Activated T-cell treated with anti-CD3 and anti-CD28 coated beads, Interleukin-2, amount 50 U/mL, for 1 hour (primary cell): ENCODE measurements at regions not wholly inside any gene's neighbourhood (a gene's known extent, or its start where the extent isn't known, plus 50 kb on each side); places are given as distances from the start of the nearest gene placed in this dataset.

Experiments
- DNase-seq: peaks from one replicate; pipeline ENCODE4 v3.0.0-alpha.2; 2020

DNA sequence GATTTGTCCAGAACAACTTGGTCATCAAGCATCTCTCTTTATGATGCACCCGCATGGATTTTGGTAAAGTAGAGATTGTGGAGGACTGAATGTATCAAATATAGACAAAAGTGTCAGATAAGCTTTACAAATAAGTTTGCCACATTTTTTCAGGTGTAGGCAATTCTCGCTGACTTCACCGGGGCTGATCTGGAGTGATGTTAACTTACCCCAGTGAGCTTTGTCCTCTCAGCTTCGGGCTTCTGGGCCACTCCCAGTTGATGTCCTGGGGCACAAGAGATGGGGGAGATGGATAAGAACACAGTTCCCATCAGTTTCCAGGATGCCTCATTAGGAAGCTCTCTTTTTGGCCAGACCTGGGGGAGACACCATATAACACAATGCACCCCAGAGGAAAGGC is 117.7 kb downstream of the ETS2 start:
- no peak for DNase-seq

DNA sequence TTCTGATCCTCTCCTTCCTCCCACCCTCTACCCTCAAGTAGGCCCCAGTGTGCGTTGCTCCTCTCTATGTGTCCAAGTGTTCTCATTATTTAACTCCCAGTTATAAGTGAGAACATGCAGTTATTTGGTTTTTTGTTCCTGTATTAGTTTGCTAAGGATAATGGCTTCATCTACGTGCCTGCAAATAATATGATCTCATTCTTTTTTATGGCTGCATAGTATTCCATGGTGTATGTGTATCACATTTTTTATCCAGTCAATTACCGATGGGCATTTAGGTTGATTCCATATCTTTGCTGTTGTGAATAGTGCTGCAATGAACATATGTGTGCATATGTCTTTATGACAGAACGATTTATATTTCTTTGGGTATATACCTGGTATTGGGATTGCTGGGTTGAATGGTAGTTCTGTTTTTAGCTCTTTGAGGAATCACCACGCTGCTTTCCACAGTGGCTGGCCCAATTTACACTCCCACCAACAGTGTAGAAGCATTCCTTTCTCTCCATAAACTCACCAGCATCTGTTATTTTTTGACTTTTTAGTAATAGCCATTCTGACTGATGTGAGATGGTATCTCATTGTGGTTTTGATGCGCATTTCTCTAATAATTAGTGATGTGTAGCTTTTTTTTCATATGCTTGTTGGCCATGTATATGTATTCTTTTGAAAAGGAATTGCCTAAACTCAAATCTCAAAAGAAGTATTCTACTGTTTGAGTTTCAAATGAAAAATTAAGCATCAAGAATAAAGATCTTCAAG is 116.9 kb downstream of the ETS2 start:
- DNase-seq = no peak

DNA sequence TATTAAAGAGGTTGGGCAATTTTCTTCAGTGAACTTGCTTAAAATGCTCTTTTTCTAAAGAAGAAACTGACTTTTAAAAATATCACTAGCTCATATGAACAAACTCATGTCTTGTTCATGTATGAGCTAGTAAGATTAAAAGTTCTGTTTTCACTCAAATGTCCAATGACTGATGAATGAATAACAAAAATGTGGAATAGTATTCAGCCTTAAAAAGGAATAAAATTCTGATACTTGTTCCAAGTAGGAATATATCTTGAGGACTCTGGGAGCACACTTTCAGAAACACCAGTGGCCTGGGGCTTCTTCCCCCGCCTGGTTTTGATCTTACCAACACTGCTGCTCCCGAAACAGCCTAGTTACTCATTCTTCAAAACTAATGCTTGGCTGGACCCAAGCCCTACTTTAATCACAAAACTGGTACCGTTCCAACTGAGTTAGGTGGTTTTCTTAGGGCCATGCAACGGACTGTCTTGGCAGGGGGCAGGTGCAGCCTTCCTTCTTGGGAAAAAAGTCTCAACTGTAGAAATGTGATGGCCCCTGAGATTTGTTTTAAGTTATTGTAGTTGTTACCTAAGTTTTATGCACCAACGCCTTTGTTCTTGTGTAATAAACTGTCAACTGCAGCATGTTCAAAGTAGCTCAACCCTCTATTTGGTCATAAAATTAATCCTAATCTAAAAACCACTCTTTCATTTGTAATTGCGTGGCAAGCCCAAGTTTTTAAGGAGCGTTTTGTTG is 116.0 kb downstream of the ETS2 start:
- no peak for DNase-seq

DNA sequence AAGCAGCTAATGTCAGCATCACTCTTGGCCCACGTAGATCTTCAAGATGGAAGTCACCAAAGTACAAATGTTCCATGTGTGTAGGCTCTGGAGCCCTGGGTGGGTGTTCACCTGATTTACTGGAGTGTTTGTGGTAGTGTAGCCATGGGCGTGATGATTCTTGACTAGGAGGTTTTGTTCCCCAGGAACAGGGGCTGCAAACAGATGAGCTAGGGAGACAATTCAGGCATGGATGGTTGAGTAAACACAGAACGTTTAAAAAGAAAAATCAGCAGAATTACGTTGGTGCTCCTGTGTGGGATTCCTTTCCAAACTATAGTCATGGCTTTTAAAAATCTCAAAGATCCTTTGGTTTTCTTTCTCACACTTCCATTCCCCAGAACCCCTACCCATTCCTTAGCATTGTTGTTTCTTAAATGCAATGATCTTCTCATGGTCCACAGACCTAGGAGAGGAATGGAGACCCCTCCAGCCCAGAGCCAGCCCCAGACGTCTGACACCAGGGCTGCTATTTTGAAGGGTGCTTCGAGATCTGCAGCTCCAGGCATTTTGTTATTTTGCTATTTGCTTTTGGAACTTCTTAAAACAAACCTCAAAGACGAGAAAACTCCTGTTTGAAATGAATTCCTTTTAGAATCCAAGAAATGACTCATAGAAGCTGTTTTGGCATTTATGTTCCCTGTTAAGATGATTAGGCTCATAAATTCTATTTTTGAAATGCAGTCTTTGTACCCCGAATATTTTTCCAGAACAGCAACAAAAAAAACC is 115.1 kb downstream of the ETS2 start:
- no peak for DNase-seq

DNA sequence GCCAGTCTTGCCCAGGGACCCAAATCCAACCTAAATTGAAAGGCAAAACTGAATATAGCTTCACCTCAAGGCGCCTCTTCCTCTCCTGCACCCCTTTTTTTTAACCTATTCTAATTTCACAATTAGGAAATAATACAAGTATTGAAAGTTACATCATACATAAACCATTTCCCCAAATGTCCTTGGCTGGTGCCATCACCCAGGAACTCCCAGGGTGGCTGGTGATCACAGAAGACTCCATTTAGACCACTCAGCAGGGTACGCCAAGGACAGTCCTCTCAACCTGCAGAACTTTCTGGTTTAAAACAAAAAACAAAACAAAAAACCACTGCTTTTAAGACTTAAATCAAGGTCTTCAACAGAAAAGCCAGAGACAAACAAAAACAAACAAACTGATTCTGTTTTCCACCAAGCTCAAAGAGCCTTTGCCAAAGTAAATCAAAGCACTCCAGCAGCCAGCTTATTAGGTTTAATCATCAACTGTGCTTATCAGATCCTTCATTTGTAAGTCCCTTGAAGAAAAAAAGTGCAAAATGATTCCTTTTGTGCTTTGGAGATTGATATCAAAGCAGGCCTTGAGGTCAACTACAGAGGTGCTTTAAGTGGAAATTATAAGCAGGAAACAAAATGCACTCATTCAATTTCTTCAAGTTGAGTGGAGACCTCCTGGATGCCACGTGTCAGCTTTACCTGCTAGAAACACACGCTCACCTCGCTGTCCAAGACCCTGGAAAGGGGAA is 113.0 kb downstream of the ETS2 start:
- no peak for DNase-seq

DNA sequence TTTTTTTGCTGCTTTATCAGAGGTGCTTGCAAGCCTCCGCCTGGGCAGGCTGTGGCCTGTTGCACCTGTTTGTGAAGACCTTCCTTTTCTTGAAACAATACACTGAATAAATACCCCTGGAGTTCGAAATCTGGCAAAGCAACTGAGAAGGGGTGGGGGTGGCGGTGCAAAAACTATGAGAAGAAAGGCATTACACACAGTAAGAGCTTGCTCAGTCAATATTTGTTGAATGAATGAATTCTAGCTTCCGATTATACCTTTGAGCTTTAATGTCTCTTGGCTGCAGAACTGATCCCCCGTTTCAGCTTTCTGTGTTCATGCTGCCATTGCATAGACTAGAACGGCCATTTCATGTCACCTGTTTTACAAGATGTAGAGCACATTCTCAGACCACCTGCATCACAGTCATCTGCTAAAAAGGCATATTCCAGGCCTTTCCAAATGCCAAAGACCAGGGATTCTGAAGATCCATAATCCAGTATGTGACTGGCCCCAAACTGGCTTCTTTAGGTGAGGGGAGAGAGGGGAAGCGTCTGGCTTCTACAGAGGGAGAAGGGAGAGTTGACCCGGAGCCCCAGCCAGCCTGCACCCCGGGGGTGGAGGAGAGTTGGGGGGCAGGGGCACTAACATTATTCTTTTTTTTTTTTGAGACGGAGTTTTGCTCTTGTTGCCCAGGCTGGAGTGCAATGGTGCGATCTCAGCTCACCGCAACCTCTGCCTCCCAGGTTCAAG is 111.5 kb downstream of the ETS2 start:
- DNase-seq = no peak

DNA sequence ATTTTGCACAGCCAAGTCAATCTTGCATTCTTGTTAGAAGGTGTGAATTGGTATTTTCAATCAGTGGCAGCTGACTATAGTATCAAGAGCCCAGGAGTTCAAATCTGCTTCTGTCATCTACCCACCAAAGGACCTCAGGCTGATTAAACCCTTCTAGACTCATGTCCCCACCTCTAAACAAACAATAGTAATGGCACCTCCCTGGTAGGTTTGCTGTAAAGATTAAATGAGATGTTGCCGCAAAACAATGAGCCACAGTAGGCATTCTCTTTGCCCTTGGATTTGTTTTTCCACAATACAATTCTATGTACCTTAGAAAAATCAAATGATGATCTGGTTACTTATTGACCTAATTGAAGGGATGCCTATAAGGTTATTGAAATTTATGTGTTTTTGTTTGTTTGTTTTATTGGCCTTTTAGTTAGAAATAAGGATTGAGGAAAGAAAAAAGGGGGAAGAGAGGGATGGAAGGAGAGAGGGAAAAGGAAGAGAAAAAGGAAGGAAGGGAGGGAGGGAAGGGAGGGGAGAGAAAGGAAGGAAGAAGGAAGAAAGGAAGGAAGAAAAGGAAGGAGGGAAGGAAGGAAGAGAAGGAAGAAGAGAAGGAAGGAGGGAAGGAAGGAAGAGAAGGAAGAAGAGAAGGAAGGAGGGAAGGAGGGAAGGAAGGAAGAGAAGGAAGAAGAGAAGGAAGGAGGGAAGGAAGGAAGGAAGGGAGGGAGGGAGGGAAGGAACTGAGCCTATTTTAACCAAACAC is 110.7 kb downstream of the ETS2 start:
- no peak for DNase-seq

DNA sequence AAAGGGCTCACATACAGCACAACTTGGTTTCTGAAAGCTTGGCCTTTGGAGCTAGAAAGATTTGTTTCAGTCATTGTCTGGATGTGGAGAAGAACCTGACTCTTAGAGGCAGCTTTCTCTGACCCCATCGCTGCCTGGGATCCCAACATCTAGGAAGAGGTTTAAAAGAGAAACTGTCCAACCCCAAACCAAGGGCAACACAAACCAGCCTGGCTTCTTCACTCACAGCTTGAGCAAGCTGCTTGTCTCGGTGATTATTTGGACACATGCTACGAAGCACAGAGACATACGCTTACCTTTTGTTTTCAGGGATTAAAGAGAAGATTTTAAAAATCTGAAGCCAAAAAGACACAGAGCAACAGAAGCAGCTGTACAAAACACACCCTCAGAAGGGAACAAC is 109.8 kb downstream of the ETS2 start:
- no peak for DNase-seq

DNA sequence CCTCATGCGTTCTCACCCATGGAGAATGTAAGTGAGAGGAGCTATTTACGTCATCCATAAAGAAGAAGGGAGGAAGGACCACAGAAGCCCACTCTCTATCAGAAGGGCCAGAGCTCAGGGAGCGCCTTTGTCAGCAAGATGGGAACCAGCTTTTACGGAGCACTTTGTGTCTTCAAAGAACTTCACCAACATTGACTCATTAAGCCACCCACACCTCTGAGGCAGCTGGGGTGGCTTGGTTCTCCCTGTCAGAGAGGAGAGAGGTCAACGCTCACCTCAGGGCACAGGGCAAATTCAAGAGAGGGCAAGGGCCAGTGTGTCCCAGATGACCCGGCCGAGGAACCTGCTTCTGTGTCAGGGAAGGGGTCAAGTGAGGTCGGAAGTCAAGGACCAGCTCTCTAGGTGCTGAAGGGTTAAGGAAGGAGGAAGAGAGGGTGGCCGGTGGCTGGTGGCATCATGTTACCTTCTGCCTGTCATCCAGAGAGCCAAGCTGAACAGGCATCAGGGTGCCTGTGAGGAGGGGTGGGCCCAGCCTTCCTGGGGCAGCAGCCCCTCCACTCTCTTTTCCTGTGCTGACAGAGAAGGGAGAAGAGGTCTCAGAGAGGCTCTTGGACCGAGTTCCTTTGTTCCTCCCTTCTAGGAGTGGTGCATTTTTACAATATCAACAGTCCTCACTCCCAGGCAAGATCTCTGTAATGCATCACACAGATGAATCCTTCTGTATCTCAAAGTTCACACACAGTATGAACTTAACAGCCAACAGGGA is 109.0 kb downstream of the ETS2 start:
- no peak for DNase-seq

DNA sequence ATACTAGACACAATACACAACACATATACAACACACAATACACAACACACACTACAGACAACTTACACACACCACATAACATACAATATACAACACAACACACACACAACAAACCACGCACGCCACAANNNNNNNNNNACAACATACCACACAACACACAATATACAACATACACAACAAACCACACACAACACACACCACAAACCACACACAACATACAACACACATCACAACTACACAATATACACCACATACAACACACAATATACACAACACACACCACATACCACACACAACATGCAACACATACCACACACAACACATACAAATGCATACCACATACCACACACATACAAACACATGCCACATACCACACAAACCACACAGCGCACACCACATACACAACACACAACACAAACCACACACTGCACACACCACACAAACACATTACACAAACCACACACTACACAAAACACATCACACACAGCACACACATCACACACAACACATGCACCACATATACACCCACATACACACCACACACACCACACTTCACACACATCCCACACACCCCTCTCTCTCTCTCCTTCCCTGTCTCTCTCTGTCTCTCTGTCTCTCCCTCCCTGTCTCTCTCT is 108.3 kb downstream of the ETS2 start:
- DNase-seq = no peak

DNA sequence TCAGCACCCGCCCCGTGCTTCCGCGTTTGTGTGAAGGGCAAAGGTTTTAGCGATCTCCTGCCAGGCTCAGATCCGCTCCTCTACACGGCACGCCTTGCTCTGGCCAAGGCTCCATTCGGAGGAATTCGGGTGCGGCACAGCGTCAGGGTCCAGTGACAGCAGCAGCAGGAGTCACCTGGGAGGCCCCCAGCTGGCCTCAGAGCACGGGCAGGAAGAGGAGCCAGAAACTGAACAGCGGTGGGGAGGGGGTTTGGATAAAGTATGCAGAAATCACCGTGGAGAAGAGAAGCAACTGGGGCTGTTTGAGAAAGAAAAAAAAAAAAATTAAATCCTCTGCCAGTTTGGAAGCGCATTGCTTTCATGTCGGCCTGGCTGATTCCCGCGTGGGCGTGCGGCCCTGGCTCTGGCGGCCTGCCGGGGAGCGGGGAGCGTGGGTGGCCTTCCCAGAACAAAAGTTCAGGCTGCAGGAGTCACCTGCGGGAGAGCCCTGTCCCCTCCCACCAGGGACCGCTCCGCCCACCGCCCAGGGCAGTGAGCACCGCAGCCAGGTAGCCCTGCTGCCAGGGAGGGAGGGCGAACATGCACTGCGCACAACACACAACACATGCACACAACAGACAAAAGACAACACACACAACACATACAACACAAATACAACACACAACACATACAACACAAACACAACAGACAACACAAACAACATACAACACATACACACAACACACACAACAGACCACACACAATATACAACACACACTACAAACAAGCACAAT is 107.6 kb downstream of the ETS2 start:
- no peak for DNase-seq

DNA sequence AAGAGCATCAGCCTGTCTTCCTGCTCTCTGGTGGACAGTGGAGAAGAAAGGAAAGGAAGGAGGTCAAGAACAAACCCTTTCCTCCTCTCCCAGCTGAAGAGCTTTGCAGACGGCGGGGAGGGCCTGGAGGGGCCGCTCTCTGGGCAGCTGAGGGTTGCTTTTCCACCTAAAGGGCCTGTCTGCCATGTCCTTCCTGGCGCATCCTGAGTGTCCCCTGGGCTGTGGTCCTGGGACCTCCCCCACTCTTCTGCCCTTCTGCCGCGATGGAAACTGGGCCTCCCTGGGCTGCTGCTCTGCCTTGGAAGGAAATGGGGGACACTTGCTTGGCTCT is 107.0 kb downstream of the ETS2 start:
- no peak for DNase-seq

DNA sequence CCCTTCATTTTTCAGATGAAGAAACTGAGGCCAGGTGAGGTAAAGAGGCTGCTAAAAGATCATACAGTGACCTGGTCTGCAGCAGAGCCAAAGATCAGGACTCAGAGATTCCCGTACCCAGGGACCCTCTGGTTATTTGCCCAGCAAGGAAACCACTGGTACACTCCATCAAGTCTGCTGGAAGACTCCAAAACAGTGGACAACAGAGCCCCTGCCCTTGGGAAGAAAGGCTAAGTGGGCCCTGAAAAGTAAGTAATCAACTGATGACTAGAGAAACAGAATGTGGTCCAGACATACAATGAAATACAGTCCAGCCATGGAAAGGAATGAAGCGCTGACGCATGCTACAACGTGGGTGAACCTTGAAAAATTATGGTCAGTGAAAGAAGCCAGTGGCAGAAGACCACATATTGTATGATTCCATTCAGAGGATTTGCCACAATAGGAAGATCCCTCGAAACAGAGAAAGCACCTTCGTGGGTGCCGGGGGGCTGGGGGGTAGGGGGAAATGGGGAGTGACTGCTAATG is 106.4 kb downstream of the ETS2 start:
- no peak for DNase-seq

DNA sequence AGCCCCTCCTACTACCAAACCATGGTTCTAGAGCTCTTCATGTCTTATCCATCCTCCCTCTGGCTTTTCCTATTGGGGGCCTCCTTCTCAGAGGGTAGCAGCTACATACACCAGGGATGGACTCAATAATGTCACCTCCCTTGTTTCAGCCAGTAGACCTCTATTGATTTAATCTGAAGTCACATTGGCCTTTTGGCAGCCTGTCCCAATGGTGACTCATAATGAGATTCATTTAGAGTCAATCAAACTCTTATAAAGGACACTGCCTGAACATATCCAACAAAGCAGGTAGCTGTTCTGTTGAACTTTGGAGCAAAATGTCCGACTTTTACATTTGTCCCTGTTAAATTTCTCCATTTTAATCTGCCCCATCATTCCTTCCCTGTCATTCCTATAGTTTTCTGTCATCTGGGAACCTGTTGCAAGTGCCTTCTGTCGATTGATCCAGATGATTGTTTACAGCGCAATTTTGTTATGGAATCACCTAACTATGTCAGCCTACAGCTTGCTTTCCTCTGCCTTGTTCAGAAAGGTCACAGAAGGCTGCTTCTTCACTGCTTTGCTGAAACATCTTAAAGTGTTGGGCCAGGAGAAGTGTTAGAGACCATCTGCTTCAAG is 105.9 kb downstream of the ETS2 start:
- DNase-seq = no peak

DNA sequence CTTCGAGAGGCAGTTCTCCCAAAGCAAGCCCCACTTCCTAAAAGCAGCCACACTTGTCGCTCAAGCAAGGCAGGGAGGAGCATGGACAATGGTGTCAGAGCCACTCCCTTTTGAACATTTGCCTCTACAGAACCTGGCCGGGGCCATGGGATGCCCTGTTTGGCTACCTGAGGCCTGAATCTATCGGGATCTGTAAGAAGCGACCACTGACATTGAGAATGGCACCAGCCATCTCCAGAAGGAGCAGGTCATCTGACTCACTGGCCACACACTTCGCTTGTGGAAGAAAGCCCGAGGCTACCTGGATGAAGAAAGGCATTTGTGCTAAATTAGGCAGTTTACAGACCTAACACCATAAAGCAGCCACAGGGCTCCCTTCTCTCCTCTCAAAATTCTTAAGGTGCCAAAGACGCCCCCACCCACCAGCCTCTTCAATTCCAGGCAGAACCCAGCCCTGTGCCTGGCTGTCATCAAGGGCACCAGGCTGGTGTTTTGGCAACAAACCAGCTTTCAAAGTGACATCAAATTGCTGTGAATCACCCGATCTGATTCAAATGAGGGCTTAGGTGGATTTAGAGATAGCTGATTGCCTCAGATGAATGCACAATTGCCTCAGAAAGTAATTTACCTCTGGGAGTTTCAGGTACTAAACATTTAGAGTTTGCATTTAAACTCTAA is 104.8 kb downstream of the ETS2 start:
- DNase-seq = no peak

DNA sequence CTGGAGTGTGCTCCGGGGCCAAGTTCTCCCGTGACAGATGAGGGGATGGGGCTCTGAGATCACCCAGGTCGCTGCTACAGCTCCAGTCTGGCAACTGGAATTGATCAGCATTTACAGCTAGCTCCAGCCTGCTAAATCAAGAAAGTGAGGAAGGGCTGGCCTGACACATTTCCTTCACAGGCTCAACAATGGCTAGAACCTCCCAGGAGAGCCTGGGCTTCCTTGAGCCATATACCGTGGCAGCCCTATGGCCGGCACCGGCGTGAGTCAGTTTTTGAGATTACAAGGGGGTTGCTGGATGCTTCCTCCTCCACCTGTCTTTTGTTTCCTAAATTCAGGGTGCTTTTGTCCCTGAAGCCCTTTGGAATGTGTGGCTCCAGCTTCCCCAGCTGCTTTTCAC is 104.2 kb downstream of the ETS2 start:
- no peak for DNase-seq

DNA sequence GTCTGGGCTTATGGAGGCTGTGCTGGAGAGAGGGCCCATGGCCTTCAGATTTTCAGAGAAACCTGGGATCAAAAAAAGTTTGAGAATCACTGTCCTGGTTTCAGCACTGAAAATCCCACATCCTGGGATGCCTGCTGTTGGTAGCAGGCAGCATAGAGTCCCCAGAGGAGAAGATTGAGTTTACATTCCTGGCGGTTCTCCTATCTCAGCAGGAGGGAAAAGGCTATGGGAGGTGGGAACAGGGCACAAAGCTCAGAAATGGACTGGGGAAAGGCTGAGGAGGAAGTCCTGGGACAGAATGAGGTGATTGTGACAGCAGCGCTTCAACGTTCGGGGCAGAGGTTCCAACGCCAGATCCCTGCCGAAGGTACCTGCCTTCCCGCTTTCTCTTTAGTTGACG is 103.4 kb downstream of the ETS2 start:
- no peak for DNase-seq

DNA sequence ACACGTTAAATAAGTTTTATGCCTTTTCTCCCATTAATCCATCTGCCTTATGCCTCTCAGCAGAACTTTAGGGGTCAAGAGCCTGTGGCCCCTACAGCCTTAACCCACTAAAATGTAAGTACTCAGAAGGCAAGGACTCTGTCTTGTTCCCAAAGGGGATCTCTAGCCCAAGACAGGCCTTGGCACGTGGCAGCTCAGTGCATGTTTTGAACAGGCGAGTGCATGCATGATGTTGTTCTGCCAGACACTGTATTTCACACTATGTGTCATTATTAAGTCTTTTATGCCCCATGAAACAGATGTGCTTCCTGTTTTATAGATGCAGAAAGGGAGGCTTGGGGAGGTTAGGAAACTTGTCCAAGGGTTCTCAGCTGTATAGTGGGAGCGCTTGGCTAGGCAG is 102.8 kb downstream of the ETS2 start:
- no peak for DNase-seq
